Esophagus squamous epithelium (tissue), 4 donors: ENCODE measurements at regions not wholly inside any gene's neighbourhood (a gene's known extent, or its start where the extent isn't known, plus 50 kb on each side); places are given as distances from the start of the nearest gene placed in this dataset.

Source experiments
- CTCF ChIP-seq, 6 experiments: fragments of 450-650 bp in 4 of 6; fragments of 200-600 bp in 2 of 6; sonication (generic) in 2 of 6; IDR thresholded peaks; one replicate each; pipeline ENCODE4 v1.5.1; 2016 to 2019; ENCODE audit warnings: antibody characterized with exemption in 6 of 6, mild to moderate bottlenecking in 4 of 6, moderate library complexity in 4 of 6
- POLR2A ChIP-seq, 4 donors: fragments of 450-650 bp; IDR thresholded peaks; one replicate each; pipeline ENCODE4 v1.6.1; 2017; ENCODE audit warnings: antibody characterized with exemption in 4 of 4, mild to moderate bottlenecking in 4 of 4, moderate library complexity in 3 of 4

GRCh38 chr4:188246488-188246887, 107.2 kb downstream of the TRIML1 start:
- TF ChIP-seq CTCF (IDR thresholded peaks at IDR 0.05), result no peak
- no peak for TF ChIP-seq POLR2A (IDR thresholded peaks at IDR 0.05)
